K562 (cell line): ENCODE measurements at regions not wholly inside any gene's neighbourhood (a gene's known extent, or its start where the extent isn't known, plus 50 kb on each side); places are given as distances from the start of the nearest gene placed in this dataset.
A peak's percentile ranks its signal among the peaks of the same experiment; 100 is the strongest.

Experiments
- BCOR ChIP-seq: fragments of 450-650 bp; IDR thresholded peaks from 2 replicates; pipeline ENCODE4 v1.6.1; 2016
- CBFA2T2 ChIP-seq: fragments of 450-650 bp; conservative IDR thresholded peaks from 2 replicates; pipeline ENCODE4 v1.6.1; 2017; ENCODE audit warnings: mild to moderate bottlenecking
- CREBBP ChIP-seq: IDR thresholded peaks from one replicate; pipeline ENCODE4 v1.6.1; 2012; ENCODE audit warnings: low read depth, mild to moderate bottlenecking, control low read depth, inconsistent platforms, low read length
- DDX20 ChIP-seq: fragments of 450-650 bp; IDR thresholded peaks from 2 replicates; pipeline ENCODE4 v1.6.1; 2016; ENCODE audit warnings: missing genetic modification characterization, low read depth, mild to moderate bottlenecking, missing compliant biosample characterization, moderate library complexity
- GATAD2B ChIP-seq: fragments of 450-650 bp; IDR thresholded peaks from 2 replicates; pipeline ENCODE4 v1.6.1; 2017; ENCODE audit warnings: mild to moderate bottlenecking, borderline replicate concordance
- MIER1 ChIP-seq: fragments of 450-650 bp; IDR thresholded peaks from 2 replicates; pipeline ENCODE4 v1.6.1; 2016; ENCODE audit warnings: antibody characterized with exemption, mild to moderate bottlenecking, low read depth
- MTA1 ChIP-seq: fragments of 450-650 bp; IDR thresholded peaks from 2 replicates; pipeline ENCODE4 v1.6.1; 2017; ENCODE audit warnings: borderline replicate concordance
- MTA2 ChIP-seq: fragments of 450-650 bp; IDR thresholded peaks from 2 replicates; pipeline ENCODE4 v1.6.1; 2016; ENCODE audit warnings: low read depth
- MYBL2 ChIP-seq, 2 experiments: fragments of 450-650 bp in 1 of 2; sonication (generic) in 1 of 2; formaldehyde crosslinking in 1 of 2; IDR thresholded peaks; 2 replicates each; pipeline versions ENCODE4 v1.6.1 to v1.8.1; 2017 to 2022; ENCODE audit warnings: borderline replicate concordance in 1 of 2, inconsistent platforms in 1 of 2, low read depth in 1 of 2, mild to moderate bottlenecking in 1 of 2, missing genetic modification reagents in 1 of 2, moderate library complexity in 1 of 2
- NBN ChIP-seq: fragments of 450-650 bp; IDR thresholded peaks from 2 replicates; pipeline ENCODE4 v1.6.1; 2016; ENCODE audit warnings: low read depth, mild to moderate bottlenecking
- PHB2 ChIP-seq: fragments of 450-650 bp; IDR thresholded peaks from 2 replicates; pipeline ENCODE4 v1.6.1; 2017; ENCODE audit warnings: low read depth
- PML ChIP-seq: IDR thresholded peaks from 2 replicates; pipeline ENCODE4 v1.6.1; 2012; ENCODE audit warnings: low read length, inconsistent platforms
- RFX1 ChIP-seq: fragments of 450-650 bp; IDR thresholded peaks from 2 replicates; pipeline ENCODE4 v1.6.1; 2016; ENCODE audit warnings: mild to moderate bottlenecking, moderate library complexity
- SNIP1 ChIP-seq: fragments of 450-650 bp; IDR thresholded peaks from 2 replicates; pipeline ENCODE4 v1.7.1; 2017; ENCODE audit warnings: low read depth, mild to moderate bottlenecking
- SP2 ChIP-seq: IDR thresholded peaks from 2 replicates; pipeline ENCODE4 v1.6.1; 2011; ENCODE audit warnings: mild to moderate bottlenecking, low read depth, low read length, moderate library complexity; ENCODE audit not compliant: poor library complexity, severe bottlenecking; ENCODE audit errors: extremely low read depth
- THRAP3 ChIP-seq: fragments of 450-650 bp; IDR thresholded peaks from 2 replicates; pipeline ENCODE4 v1.6.1; 2016; ENCODE audit warnings: mild to moderate bottlenecking, inconsistent platforms, borderline replicate concordance
- TRIM24 ChIP-seq, 2 experiments: fragments of 450-650 bp; IDR thresholded peaks; 2 replicates each; pipeline ENCODE4 v1.6.1; 2016
- YBX1 ChIP-seq: fragments of 450-650 bp; IDR thresholded peaks from 2 replicates; pipeline ENCODE4 v1.7.1; 2016; ENCODE audit warnings: mild to moderate bottlenecking
- ZNF282 ChIP-seq: sonication (generic); formaldehyde crosslinking; IDR thresholded peaks from 2 replicates; pipeline ENCODE4 v1.8.1; 2023; ENCODE audit warnings: missing genetic modification reagents
- ZNF586 ChIP-seq: fragments of 450-650 bp; formaldehyde crosslinking; conservative IDR thresholded peaks from 2 replicates; pipeline ENCODE4 v1.4.0; 2020; ENCODE audit warnings: mild to moderate bottlenecking, moderate library complexity
- ZNF764 ChIP-seq: fragments of 250-450 bp; sonication (Bioruptor Pico); IDR thresholded peaks from 2 replicates; pipeline ENCODE4 v1.4.0; 2020; ENCODE audit warnings: low read depth, mild to moderate bottlenecking, moderate library complexity
- ZNF766 ChIP-seq: fragments of 200-800 bp; sonication (Bioruptor generic); conservative IDR thresholded peaks from 2 replicates; pipeline ENCODE4 v1.6.1; 2016; ENCODE audit warnings: missing genetic modification characterization, missing compliant biosample characterization
- TF ChIP-seq, protein P1 (sequence below): fragments of 450-650 bp; IDR thresholded peaks from 2 replicates; pipeline ENCODE4 v1.6.1; 2016; ENCODE audit warnings: missing biosample characterization, missing genetic modification characterization
- TF ChIP-seq, protein P2 (sequence below): fragments of 250-450 bp; sonication (Bioruptor Pico); IDR thresholded peaks from 2 replicates; pipeline ENCODE4 v1.4.0; 2020; ENCODE audit warnings: mild to moderate bottlenecking, moderate library complexity
- TF ChIP-seq, protein P3 (sequence below): fragments of 250-450 bp; sonication (Bioruptor Pico); IDR thresholded peaks from 2 replicates; pipeline ENCODE4 v1.4.0; 2020; ENCODE audit warnings: mild to moderate bottlenecking, moderate library complexity, borderline replicate concordance

DNA sequence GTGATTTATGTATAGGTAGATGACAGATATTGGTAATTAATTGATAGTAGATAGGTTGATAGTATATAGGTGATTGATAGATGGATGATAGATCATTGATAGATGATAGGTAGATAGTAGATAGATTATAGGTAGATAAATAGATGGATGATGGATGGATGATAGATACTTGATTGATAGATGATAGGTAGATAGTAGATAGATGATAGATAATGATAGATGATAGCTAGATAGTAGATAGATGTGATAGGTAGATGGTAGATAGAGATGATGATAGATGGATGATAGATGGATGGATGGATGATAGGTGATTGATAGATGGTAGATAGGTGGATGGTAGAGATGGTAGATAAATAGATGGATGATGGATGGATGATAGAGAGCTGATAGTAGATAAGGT, 62.0 kb upstream of the SAMD11 start (continued):
- TF ChIP-seq ZNF586 (CRISPR knock-in tag) (no peak), MTA2 (0 out of 2 replicates have a peak, but pooled peaks have one; percentile 15), ZNF282 (no peak), MTA1 (peak; percentile 86; the same call in 1 of the 2 replicates), GATAD2B (0 out of 2 replicates have a peak, but pooled peaks have one; percentile 51), MIER1 (peak; percentile 46; the same call in 1 of the 2 replicates), SP2 (no peak), PML (no peak), RFX1 (no peak), ZNF764 (no peak), YBX1 (peak; percentile 87; the same call in 1 of the 2 replicates), SNIP1 (no peak), CREBBP (peak; percentile 54), DDX20 (tag) (no peak), CBFA2T2 (no peak), PHB2 (peak; percentile 54; the same call in 1 of the 2 replicates), NBN (0 out of 2 replicates have a peak, but pooled peaks have one; percentile 36), ZNF766 (no peak), MYBL2 (IDR thresholded peaks at IDR 0.05; ENCODE audit: low read depth) (peak; percentile 58; the same call in 1 of the 2 replicates), MYBL2 (CRISPR knock-in tag; IDR thresholded peaks at IDR 0.05; ENCODE audit: borderline replicate concordance) (no peak), TRIM24 (IDR thresholded peaks at IDR 0.05) (peak; percentile 51 to 74; a peak in 3 of 4 replicates), THRAP3 (peak; percentile 77; the same call in 1 of the 2 replicates), BCOR (peak; percentile 75; the same call in 1 of the 2 replicates)
- TF ChIP-seq, protein P1, sequence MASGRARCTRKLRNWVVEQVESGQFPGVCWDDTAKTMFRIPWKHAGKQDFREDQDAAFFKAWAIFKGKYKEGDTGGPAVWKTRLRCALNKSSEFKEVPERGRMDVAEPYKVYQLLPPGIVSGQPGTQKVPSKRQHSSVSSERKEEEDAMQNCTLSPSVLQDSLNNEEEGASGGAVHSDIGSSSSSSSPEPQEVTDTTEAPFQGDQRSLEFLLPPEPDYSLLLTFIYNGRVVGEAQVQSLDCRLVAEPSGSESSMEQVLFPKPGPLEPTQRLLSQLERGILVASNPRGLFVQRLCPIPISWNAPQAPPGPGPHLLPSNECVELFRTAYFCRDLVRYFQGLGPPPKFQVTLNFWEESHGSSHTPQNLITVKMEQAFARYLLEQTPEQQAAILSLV (tag) = no peak
- TF ChIP-seq, protein P2, sequence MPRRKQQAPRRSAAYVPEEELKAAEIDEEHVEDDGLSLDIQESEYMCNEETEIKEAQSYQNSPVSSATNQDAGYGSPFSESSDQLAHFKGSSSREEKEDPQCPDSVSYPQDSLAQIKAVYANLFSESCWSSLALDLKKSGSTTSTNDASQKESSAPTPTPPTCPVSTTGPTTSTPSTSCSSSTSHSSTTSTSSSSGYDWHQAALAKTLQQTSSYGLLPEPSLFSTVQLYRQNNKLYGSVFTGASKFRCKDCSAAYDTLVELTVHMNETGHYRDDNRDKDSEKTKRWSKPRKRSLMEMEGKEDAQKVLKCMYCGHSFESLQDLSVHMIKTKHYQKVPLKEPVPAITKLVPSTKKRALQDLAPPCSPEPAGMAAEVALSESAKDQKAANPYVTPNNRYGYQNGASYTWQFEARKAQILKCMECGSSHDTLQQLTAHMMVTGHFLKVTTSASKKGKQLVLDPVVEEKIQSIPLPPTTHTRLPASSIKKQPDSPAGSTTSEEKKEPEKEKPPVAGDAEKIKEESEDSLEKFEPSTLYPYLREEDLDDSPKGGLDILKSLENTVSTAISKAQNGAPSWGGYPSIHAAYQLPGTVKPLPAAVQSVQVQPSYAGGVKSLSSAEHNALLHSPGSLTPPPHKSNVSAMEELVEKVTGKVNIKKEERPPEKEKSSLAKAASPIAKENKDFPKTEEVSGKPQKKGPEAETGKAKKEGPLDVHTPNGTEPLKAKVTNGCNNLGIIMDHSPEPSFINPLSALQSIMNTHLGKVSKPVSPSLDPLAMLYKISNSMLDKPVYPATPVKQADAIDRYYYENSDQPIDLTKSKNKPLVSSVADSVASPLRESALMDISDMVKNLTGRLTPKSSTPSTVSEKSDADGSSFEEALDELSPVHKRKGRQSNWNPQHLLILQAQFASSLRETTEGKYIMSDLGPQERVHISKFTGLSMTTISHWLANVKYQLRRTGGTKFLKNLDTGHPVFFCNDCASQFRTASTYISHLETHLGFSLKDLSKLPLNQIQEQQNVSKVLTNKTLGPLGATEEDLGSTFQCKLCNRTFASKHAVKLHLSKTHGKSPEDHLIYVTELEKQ (CRISPR knock-in tag) = no peak
- TF ChIP-seq, protein P3, sequence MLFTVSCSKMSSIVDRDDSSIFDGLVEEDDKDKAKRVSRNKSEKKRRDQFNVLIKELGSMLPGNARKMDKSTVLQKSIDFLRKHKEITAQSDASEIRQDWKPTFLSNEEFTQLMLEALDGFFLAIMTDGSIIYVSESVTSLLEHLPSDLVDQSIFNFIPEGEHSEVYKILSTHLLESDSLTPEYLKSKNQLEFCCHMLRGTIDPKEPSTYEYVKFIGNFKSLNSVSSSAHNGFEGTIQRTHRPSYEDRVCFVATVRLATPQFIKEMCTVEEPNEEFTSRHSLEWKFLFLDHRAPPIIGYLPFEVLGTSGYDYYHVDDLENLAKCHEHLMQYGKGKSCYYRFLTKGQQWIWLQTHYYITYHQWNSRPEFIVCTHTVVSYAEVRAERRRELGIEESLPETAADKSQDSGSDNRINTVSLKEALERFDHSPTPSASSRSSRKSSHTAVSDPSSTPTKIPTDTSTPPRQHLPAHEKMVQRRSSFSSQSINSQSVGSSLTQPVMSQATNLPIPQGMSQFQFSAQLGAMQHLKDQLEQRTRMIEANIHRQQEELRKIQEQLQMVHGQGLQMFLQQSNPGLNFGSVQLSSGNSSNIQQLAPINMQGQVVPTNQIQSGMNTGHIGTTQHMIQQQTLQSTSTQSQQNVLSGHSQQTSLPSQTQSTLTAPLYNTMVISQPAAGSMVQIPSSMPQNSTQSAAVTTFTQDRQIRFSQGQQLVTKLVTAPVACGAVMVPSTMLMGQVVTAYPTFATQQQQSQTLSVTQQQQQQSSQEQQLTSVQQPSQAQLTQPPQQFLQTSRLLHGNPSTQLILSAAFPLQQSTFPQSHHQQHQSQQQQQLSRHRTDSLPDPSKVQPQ (CRISPR knock-in tag) = no peak
